IPS-15b (cell line): ENCODE measurements at regions not wholly inside any gene's neighbourhood (a gene's known extent, or its start where the extent isn't known, plus 50 kb on each side); places are given as distances from the start of the nearest gene placed in this dataset.
"Not testable (repeated sequence)": the region's sequence is repeated elsewhere in the genome, so short reads cannot be mapped to it uniquely, and the experiment has no call there.

Source experiments
- H3K27me3 ChIP-seq: one replicate; pipeline ENCODE4 v1.6.1; 2013; ENCODE audit warnings: low read length; ENCODE audit not compliant: control insufficient read depth, insufficient read depth
- H3K36me3 ChIP-seq: one replicate; pipeline ENCODE4 v1.6.1; 2013; ENCODE audit warnings: low read length; ENCODE audit not compliant: control insufficient read depth, insufficient read depth
- H3K4me1 ChIP-seq: one replicate; pipeline ENCODE4 v1.6.1; 2013; ENCODE audit warnings: mild to moderate bottlenecking, low read length; ENCODE audit not compliant: control insufficient read depth, insufficient read depth
- H3K4me3 ChIP-seq: one replicate; pipeline ENCODE4 v1.5.1; 2013; ENCODE audit warnings: low read depth, low read length
- H3K9ac ChIP-seq: one replicate; pipeline ENCODE4 v1.6.1; 2013; ENCODE audit warnings: low read depth, mild to moderate bottlenecking, low read length
- H3K9me3 ChIP-seq: one replicate; pipeline ENCODE4 v1.6.1; 2013; ENCODE audit warnings: mild to moderate bottlenecking, low read length; ENCODE audit not compliant: control insufficient read depth, insufficient read depth

DNA sequence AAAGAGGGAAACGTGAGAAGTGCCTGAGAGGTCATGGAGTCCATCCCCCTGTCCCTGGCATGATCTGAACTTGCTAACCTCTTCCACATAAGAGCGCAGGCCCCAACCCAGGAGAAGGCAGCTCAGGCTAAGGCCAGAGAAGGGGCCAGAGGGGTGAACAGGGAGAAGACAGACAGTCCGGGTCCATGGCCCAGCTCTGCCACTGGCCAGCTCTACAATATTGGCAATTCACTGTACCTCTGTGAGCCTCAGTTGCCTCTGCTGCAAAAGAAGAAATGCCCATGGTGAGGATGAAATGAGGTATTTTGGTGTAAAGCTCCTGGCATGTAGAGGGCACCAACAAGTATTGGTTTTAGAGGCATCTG, 72.3 kb downstream of the CAMK2N1 start:
- H3K36me3 ChIP-seq, result no peaks in the 10 kb centered on the region
- H3K9me3 ChIP-seq, result no peaks in the 10 kb centered on the region
- H3K4me1 ChIP-seq, result no peaks in the 10 kb centered on the region
- H3K27me3 ChIP-seq, result peaks cover 61% of the 10 kb centered on the region
- H3K9ac ChIP-seq, result no peak overlapping the region
- H3K4me3 ChIP-seq, result no peak overlapping the region

DNA sequence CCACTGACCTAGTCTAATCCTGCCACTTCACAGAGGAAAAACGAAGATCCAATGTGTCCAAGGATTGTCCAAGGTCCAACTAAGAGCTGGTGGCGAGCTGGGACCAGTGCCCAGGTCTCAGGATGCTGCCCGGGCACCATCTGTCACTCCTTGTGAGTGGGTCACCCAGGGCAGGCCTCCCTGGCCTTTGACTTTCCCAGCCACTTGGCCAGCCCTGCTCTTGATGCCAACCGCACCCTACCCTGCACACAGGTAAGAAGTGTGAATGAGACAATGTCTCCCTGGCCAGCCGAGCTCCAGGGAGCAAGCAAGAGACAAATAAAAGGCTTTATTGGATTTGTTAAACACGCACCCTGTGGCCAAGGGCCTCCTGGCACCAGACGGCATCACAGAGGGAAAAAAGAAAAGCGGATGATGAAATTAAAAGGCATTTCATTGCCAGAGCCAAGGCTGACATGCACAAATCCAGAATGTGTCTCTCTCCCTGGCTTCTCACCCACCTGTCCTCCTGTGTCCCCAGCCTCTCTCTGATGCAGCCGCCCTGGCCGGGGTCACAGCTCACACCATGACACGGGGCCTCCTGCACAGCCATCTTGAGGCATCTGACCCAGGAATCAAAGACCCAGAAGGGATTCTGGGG, 72.8 kb downstream of the CAMK2N1 start:
- Histone ChIP-seq H3K27me3 (peaks cover 61% of the 10 kb centered on the region), H3K4me1 (no peaks in the 10 kb centered on the region), H3K9ac (no peak overlapping the region), H3K4me3 (no peak overlapping the region), H3K36me3 (no peaks in the 10 kb centered on the region), H3K9me3 (no peaks in the 10 kb centered on the region)

DNA sequence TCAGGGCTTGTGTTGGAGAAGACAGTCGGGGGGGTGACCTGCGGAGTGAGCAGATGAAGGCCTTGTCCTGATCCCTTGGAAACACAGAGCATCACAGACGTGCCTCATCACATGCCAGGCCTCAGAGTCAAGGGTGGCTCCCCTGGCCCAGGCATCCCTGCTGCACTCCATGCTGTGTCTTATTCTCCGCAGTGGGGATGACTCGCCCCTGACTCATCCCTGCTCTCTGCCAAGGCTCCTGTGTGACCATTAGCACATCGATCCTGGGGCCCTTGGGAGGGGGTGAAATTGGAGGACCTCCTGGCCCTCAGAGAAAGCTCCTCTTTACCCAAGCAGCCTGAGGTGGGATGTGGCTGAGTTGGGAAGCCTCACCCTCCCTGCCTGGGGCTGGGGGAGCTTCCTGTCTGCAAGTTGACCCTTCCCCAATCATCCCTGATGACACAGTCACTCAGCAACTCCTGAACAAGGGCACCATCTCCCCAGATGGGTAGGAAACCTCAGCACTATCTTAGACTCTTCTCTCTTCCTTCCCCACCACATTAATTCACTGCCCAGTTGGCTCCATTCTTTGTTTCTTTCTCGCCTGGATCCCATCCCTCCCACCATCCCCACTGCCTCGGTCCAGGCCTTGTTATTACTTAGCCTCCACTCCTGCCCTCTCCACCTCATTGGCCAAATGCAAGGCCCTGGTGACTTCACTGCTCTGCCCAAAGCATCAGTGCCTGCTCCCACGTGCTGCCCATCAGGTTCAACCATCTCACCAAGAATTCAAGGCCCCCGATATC, 74.6 kb downstream of the CAMK2N1 start:
- no peaks in the 10 kb centered on the region for H3K9me3 ChIP-seq
- H3K4me3 ChIP-seq, result no peak overlapping the region
- no peaks in the 10 kb centered on the region for H3K36me3 ChIP-seq
- H3K9ac ChIP-seq, result no peak overlapping the region
- peaks cover 75% of the 10 kb centered on the region for H3K27me3 ChIP-seq
- no peaks in the 10 kb centered on the region for H3K4me1 ChIP-seq

DNA sequence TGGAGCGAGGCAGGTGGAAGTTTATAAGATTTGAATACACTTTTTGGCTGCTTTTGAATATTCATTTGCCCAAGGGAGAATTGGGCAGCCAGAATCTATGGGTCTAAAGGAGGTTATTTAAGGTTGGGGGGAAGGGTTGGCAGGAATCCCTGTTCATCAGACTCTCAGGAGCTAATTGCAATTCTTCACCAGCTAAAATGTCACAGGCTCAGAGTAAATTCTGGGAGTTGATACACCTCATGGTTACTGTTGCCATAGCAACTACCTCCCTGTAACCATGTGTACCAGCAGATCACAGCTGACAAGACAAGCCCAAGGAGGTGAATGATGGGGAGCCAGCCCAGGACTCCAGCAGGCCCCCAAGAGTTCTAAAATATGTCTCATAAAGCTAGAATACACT, 75.5 kb downstream of the CAMK2N1 start:
- Histone ChIP-seq H3K4me1 (peaks cover 4% of the 10 kb centered on the region), H3K27me3 (peaks cover 83% of the 10 kb centered on the region), H3K9me3 (no peaks in the 10 kb centered on the region), H3K9ac (no peak overlapping the region), H3K4me3 (no peak overlapping the region), H3K36me3 (no peaks in the 10 kb centered on the region)

DNA sequence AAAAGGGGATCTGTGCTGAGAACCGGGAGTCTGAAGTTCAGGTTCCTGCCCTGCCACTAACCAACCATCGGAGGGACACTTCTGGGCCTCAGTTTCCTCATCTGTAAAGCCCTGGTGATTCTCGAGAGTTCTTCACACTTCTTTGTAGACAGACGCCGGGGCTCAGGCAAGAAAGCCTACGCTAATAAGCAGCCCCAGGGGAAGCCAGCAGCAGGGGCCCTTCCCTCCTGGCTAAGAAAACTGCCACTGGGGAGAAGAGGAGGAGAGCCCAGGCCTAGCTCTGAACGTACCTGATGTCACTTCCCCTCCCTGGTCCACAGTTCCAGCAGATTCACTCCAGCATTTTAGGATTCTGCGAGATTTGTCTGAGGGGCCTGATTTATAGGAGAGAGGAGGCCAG, 76.0 kb downstream of the CAMK2N1 start:
- Histone ChIP-seq H3K4me1 (peaks cover 4% of the 10 kb centered on the region), H3K9ac (no peak overlapping the region), H3K4me3 (no peak overlapping the region), H3K9me3 (no peaks in the 10 kb centered on the region), H3K27me3 (peaks cover 88% of the 10 kb centered on the region), H3K36me3 (no peaks in the 10 kb centered on the region)

DNA sequence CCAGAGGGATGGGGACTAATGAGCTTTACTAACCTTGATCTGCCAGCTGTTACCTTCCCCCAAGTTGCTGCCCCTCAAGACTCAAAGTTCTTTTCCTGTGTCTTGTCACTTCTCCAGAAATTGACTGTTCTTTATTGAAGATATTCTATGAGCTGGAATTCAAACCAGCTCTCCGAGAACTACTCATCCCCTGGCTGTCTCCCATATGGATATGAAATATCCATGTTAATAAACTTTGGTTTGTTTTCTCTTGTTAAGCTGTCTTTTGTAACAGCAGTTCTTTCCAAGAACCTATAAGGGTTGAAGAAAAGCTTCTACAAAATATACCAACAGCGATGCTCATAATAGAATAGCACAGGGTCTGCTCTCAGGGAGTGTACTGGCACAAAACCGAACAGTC, 77.0 kb downstream of the CAMK2N1 start:
- no peaks in the 10 kb centered on the region for H3K9me3 ChIP-seq
- peaks cover 90% of the 10 kb centered on the region for H3K27me3 ChIP-seq
- H3K4me1 ChIP-seq, result peaks cover 4% of the 10 kb centered on the region
- no peak overlapping the region for H3K9ac ChIP-seq
- H3K4me3 ChIP-seq, result no peak overlapping the region
- H3K36me3 ChIP-seq, result no peaks in the 10 kb centered on the region

DNA sequence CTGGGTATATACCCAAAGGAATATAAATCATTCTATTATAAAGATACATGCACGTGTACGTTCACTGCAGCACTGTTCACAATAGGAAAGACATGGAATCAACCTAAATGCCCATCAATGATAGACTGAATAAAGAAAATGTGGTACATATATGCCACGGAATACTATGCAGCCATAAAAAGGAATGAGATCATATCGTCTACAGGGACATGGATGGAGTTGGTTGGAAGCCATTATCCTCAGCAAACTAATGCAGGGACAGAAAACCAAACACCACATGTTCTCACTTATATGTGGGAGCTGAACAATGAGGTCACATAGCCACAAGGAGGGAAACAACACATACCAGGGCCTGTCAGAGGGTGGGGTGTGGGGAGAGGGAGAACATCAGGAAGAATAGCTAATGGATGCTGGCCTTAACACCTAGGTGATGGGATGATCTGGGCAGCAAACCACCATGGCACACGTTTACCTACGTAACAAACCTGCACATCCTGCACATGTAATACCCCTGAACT, 77.8 kb downstream of the CAMK2N1 start:
- H3K27me3 ChIP-seq, result peaks cover 93% of the 10 kb centered on the region
- H3K4me1 ChIP-seq, result not testable (repeated sequence)

DNA sequence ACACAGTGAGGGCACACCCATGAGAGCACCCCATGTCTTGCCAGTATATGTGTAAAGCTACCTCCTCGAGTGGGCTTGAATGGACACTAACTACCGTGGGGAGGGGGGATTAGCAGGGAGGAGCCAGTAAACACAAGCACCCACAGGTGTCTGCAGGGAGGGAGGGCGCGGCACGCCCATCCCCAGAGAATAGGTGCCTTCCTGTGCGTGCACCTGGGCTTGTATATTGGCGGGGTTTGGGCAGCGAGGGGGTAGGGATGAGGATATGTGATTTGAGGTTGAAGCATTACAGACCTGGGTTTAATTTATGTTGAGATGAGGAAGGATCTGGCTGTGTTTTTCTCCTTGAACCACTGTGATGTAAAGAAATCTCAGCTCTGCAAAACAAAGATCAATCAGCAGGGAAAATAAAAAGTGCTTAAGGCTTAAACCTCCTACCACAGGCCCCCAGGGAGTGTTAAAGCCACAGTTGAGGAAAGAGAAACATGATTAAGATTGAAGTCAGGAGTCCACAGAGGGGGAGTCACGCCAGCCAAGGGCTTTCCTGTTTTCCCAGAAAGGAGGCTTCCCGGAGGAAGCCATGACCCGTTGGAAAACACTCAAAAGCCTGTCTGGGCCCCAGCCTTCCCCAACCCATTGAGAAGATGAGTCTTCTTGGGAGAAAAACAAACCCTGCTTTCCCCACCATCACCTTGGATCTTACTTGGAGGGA, 80.0 kb downstream of the CAMK2N1 start:
- no peaks in the 10 kb centered on the region for H3K9me3 ChIP-seq
- H3K4me1 ChIP-seq, result peaks cover 4% of the 10 kb centered on the region
- no peaks in the 10 kb centered on the region for H3K36me3 ChIP-seq
- H3K4me3 ChIP-seq, result no peak overlapping the region
- no peak overlapping the region for H3K9ac ChIP-seq
- H3K27me3 ChIP-seq, result peaks cover 98% of the 10 kb centered on the region

More for the DNA sequence above, 77.8 kb downstream of the CAMK2N1 start:
- H3K36me3 ChIP-seq, H3K9ac ChIP-seq, H3K4me3 ChIP-seq, H3K9me3 ChIP-seq: not testable (repeated sequence)

DNA sequence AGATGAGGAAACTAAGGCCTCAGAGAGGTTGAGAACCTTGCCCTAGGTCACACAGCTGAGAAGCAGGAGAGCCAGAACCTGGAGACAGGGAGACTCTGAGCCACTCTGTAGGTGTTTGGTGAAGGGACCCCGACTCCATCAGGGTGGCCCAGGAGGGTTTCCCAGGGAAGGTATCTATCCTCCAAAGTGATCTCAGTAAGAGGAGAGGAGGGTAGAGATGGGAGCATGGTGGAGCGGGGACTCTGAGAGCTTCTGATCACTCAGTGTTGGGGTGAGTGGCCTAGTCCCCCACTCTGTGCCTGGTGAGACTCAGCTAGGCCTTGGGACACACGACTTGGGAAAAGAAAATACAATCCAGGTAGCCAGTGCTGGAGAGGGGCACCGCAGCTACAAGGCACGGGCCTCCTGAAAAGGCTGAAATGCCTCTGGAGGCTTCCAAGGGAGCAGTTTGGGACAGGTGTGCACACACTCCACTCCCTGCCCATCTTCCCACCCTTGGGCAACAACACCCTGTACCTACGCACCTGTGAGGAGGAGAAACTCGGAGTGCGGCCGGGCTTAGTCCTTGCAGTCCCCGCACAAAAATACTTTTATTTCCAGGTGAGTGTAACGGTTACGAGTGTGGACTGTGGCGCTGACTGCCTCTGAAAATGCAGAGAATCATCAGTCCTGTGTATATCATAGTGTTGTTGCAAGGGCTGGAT, 80.8 kb downstream of the CAMK2N1 start:
- H3K9me3 ChIP-seq, result no peaks in the 10 kb centered on the region
- no peaks in the 10 kb centered on the region for H3K36me3 ChIP-seq
- H3K27me3 ChIP-seq, result peaks cover 99% of the 10 kb centered on the region
- H3K9ac ChIP-seq, result no peak overlapping the region
- peaks cover 4% of the 10 kb centered on the region for H3K4me1 ChIP-seq
- peak overlapping the region; percentile 8 for H3K4me3 ChIP-seq
